KG1 (cell line): ENCODE measurements at regions not wholly inside any gene's neighbourhood (a gene's known extent, or its start where the extent isn't known, plus 50 kb on each side); places are given as distances from the start of the nearest gene placed in this dataset.
"Not testable (repeated sequence)": the region's sequence is repeated elsewhere in the genome, so short reads cannot be mapped to it uniquely, and the experiment has no call there.

Experiments
- DNase-seq: peaks from one replicate; lab custom pipeline; 2025; lab: John Stamatoyannopoulos, UW

DNA sequence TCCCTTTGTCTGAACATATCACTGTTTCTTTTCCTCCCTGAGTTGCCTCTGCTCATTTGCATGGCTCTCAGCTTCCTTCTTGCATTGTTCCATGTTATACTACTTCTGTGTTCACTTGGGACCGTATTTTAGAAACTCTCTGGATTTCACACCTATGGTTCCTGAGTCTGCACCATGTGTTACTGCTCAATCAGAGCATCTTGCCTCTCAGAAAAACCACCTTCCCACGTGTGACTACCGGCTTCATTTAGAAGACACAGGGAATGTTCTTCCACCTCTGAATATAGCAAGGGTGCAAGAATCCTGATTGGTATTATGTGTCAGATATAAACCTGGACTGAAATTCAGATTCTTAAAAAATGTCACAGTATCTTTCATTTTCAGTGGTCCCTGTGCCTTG, 731.2 kb downstream of the TDRD15 start:
- no peak for DNase-seq

DNA sequence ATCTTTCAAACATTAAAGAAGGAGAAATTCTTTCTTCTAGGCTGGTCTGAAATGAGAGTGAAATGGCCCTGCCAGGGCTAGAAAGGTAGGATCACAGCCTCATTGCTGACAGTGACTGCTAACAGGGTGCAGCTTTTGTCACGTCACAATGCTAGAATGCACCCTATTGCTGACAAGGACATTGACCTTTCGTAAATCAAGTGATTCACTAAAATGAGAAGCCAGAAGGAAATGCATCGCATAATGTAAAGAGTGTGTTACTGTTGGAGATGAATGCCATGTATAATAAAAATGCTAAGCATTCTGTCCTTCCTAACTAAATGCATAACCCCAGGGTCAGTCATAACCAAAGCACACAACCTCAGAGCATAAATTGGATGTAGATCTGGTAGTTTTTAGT, 732.9 kb downstream of the TDRD15 start:
- DNase-seq: no peak

DNA sequence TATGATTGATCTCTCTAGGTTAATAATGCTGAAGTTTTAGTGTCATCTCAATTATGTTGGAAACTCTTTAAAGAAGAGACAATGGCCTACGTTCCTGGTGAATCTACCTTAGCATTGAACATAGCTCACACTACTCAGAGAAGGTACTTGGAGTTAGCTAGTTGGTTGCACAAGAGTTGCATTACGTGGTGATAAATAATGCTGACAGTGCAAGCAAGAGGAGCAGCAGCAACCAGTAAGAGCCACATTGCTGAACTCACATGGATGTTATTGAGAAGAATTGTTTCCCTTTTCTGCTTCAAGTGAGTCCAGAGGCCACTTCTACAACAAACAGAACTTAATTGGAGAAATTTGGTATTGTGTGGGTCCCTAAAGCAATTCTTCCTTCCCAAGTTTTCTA, 737.1 kb downstream of the TDRD15 start:
- no peak for DNase-seq

DNA sequence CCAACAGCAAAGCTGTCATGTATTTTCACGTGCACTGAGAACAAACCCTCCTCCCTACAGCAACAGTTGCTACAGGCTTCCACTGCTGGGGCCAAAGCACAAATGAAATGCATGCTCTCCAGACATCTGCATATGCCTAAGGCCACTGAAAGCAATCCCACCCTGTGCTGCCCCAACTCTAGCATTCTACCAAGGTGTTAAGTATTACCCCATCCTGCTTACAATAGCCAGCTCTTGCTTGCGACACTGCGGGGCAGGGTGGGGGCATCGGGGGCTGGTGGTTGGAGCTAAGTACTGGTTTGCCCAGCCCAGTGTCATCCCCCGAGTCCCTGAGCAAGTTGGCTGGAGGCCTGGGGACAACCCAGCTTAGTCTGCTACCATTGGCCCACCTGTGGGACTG, 742.5 kb downstream of the TDRD15 start:
- DNase-seq: no peak

DNA sequence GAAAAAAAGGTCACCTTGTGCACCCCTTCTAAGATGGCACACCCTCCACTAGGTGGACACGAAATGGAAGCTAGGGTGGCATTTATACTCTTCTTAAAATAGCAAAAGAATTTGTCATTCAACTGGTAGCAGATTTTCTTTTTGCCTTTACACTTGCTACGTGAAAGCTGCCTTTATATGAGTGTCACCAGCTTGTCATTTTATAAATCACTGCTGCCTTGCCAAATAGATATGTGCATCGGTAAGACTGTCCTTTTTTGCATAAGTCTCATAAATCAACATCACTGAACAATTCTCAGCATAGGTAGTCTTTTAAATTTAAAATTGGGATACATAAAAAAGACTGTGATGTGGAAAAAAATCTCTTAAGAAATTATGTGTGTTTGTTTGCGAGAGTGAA, 764.1 kb downstream of the TDRD15 start:
- DNase-seq: no peak

DNA sequence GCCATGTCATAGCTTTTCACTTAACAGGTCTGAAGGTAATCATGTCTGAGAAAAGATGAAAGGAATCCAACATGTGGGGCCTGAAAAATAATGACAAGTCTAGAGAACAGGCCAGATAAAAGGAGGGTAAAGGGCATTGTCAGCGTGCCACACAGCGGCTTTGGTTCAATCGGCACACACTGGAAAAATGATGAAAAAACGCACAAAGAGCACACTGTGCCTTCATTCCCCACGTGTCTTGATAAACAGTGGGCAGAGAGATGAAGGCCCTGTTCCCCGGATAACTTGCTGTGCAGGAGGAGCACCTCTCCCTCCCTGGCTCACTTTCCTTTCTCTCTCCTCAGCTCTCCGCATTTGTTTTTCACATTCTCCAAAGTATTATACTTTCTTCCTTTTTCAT, 766.3 kb downstream of the TDRD15 start:
- DNase-seq: no peak

DNA sequence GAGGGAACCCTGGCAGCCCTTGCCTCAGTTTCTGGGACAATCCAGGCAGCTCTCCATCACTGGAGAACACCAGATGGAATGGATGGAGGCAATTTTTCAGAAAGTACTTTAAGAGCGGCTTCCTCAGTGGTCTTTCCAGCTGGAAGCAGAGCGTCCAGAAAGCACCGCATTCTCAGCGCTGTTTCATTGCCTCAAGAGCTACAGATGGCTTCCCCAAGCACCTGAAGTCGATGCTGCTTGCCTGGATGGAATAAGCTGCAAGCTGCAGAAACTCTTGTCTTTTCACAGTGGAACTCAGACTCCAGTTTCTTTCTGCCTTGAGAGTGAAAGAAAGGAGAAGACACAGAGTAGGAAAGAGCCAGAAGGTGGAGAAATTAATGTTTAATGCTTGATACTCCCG, 766.9 kb downstream of the TDRD15 start:
- no peak for DNase-seq

DNA sequence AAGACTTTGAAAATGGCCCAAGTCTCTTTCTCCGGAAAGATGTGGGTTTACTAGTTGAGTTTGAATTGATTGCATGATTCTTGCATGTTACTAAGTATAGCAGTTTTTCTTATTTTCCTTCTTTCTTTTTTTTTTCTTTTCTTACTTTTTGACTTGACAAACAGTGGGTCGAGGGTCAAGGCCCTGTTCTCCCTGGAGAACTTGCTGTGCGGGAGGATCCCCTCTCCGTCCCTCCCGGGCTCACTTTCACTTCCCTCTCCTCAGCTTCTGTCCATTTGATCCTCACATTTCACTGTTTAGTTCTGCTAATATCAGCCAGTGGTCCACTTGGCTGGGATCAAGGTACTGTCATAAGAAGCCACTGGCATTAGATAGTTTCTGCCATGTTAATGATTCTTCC, 767.4 kb downstream of the TDRD15 start:
- no peak for DNase-seq

DNA sequence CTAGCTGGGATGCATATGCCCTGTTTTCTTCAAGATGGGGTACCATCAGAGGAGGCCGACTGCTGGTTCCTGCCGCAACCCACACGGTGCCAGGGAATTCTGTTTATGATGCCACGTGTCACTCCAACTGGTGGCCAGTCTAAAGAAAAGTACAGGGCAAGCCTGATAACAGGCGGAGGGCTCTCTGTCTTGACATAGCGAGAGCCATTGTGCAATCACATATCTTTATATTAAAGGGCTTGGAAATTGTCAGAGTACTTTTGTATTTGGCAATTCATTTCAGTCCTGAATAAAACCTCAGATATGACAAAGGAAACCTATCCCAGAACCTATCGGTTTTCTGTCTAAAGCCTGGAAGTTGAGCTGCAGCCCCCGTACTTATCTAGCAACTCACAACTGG, 768.4 kb downstream of the TDRD15 start:
- DNase-seq: no peak

DNA sequence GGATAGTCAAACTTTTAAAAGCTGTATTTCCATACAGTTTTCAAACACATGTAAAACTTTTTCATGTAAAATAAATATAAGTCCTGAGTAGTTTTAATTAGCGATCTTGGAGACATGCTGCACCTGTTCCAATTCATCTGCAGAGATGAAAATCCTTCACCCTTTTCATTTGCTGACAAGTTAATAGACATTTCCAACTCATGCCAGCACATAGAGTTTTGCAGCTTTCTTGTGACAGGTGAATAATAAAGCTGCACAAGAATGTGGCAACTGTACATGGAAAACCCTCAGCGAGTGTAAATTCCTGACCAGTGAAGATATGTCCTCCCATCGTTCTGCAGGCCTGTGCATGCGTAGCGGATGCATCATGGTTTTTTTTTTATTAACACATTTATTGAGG, 771.4 kb downstream of the TDRD15 start:
- DNase-seq: no peak

DNA sequence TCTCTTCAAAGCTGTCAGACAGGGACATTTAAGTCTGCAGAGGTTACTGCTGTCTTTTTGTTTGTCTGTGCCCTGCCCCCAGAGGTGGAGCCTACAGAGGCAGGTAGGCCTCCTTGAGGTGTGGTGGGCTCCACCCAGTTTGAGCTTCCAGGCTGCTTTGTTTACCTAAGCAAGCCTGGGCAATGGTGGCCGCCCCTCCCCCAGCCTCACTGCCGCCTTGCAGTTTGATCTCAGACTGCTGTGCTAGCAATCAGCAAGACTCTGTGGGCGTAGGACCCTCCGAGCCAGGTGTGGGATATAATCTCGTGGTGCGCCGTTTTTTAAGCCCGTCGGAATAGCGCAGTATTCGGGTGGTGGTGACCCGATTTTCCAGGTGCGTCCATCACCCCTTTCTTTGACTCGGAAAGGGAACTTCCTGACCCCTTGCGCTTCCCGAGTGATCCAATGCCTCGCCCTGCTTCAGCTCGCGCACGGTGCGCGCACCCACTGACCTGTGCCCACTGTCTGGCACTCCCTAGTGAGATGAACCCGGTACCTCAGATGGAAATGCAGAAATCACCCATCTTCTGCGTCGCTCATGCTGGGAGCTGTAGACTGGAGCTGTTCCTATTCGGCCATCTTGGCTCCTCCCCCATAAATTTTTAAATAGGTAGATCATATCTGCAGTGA, 785.1 kb downstream of the TDRD15 start:
- DNase-seq: not testable (repeated sequence)

DNA sequence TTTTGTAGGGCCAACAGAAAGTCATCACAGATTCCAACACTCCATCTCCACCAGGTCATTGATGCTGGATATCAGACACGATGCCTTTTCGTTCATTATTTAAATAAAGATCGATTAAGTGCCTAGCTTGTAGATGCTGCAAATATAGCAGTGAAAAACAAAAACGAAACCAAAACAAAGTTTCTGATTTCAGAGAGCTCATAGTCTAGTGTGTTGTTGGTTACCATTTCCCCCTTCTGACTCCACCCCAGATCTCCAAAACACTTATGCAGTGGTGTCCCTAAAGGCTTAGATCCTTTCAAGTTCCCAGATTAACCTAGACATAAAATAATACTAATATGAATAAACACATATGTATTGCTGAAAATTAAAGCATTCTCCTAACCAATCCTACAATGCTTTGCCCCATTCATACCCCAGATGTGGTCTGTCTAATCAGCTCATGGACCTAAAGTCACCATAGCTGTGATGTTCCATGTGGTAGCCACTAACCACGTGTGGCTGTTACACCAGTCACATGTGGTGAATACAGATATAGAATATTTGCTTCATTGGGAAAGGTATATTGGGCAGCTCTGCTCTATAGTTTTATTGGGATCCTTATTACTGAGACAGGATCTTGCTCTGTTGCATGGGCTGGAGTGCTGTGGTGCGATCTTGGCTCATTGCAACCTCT, 787.2 kb downstream of the TDRD15 start:
- no peak for DNase-seq

DNA sequence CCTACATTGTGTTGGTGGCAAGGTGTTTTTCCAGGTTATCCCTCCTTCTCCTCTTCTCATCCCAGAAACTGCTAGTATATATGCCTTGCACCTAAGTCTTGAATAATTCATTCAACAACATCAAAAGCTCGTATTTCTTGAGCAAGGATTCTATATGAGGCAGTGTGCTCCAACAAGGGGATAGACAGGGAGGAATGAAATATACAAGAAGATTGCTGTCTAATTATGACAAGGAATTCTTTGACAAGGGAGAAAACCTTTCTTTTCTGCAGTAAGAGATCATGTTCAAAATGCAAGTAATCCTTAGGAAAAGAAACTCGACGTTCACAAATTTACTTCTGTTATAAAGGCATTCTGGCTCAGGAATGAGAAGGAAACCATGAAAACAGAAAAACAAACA, 788.6 kb downstream of the TDRD15 start:
- no peak for DNase-seq

DNA sequence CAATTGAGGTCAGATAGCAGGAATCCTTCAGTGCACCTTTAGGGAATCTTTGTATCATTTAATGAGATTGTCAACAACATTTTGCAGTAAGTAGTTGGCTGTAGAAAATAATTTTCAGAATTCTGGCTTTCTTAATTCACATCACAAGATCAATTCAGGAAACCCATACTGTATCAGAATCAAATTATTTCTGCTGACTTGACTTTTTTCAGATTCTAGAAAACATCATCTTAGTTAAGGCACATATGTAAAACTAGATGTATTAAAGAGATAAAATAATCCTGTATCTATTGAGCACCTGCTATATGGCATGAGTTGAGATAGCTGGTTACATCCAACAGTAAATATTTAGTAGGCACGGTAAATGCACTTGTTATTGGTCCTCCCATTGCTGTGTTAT, 791.4 kb downstream of the TDRD15 start:
- DNase-seq: no peak

DNA sequence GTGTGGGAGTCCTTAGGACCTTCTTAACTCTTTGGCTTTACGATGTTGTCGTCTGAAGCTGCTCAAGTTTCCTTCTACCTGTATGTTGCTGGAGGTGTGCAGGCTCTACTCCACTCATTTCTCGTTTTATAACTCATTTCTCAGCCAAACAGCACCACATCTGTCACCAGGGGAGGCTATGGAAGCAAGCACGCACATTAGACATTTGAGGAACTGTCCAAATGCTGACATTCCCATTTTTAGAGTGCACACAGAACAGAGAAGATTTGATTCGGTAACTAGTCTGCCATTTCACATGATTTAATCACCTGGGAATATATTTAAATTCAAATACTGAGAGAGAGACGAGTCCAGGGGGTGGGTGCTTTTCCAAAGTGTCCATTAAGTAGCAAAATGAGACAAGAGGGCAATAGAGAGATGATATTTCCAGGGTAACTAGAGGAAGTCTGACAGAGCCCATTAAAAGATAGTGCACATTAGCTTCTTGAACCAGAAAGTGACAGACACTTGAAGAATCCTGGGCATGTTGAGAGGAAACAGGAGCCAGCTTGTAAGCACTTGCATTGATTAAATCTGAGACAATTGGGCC, 793.3 kb downstream of the TDRD15 start:
- no peak for DNase-seq

DNA sequence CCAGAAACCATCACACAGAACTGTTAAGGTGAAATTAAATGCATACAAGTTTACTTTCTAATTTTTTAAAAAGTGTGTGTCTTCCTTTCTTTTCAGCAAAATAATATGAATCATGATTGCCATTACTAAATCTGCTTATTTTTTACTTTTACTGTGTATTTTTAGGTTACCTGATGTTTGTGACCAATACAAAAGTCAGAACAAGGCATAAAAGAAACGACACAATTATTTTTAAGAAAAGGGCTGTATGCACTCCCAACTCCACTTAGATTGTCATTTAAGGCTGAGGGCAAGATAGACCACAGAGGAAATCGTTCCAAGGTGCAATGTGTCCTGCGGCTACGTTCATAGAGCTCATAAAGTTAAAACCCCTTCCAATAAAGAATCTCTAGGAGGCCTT, 797.0 kb downstream of the TDRD15 start:
- no peak for DNase-seq

DNA sequence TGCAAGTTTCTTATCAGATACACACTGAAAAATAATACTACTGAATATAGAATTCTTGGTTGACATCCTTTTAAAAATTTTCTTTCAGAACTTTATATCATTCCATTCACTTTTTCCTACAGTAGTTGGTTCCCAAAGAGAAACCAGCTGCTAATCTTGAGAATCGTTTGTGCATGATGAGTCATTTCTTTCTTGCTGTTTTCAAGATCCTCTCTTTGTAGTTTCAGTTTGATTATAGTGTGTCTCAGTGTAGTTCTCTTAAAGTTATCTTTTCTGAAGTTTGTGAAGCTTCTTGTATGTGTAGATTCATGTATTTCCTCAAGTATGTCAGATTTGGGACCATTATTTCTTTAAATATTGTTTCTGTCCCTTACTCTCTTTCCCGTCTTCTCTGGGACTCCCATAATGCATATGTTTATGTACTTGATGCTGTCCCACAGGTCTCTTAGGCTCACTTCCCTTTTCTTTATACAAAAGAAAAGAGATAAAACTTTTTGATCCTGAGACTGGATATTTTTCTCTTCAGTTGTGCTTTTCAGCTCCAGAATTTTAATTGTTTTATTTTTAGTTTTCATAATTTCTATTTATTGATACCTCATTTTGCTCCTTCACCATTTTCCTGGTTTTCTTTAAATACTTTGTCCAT, 801.0 kb downstream of the TDRD15 start:
- DNase-seq: no peak

DNA sequence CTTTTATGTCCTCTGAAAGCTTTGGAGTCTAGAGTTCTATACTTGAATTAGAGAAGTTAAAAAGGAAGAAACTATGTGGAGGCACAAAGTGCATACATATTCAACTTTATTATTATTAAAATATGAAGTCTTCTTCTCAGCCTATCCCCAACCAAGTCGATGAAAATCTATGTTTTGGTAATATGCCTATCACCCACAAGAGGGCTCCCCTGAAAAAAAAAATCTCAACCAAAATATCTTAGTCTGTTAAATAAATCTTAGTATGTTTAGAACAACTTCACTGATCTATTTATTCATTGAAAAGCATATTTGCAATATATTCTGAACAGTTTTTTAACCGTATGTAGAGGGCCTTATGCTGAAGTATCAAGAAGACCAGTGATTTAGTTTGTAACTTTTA, 804.5 kb downstream of the TDRD15 start:
- DNase-seq: no peak

DNA sequence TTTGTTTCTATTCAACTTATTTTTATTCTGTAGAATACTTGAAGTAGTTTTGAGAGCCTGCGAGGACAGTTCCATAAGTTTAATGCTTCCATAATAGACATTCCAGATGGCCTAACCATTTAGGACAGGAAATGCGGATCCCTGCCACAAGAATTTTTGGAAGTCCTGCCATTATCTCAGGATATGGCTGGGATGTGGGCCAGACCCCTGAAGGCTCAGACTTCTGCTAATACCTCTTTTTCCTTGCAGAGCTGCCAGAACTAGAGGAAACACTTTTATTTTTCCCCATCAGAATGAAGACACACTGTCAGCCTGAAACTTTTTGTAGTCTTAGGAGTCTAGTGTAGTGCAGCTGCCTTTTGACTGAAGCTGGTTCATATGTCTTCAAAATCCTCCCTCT, 806.5 kb downstream of the TDRD15 start:
- no peak for DNase-seq

DNA sequence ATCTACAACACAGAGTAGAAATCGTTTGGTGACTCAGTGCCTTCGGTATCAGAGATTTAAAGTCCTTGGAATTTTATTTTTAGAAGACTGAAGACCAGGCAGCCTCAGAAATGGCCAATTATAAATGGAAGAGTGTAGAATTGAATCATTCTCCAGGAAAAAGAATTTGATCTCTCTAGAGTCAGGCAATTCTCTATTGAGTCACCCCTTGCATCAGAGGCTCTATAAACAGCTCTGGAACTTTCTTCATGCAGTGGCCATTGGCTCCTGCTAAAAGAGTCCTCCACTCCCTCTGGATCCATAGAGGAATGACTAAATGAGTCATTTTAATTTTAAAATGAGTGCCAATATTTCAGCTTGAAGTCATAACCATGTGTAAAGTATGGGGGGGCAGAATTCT, 816.2 kb downstream of the TDRD15 start:
- DNase-seq: no peak

DNA sequence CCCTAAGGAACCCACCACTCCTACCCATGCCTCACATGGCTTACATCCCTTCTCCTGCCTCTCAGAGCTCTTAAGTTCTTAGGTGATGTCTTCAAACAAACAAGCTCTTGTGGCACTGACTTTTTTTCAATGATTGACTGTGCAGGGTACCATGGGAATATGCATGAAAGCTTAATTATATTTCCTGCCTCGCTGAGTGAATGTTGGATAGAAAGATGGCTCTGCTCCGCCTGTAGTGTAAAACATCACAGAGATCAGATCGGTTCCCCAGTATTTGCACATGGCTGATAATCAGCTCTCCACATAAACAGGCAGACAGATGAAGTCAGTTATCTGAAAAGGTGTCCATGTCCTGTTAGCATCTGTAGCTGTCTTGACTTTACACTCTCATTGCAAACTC, 820.8 kb downstream of the TDRD15 start:
- no peak for DNase-seq

DNA sequence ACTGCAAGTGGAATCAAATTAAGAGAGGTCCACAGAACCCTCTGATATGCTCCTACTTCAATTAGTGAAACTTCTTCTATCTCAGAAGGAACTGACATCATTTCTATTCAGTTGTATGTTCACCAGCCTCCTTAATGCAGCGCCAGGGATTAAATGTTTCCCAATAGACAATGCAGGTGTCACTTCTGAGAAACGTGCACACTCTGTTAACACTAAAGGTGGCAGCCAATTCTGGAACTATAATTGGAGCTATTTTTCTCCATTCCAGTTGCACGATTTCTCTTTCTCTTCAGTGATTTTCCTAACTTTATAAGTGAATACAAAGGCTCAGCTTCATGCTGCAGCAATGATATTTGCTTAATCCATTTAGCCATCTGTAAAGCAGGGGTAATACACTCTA, 821.9 kb downstream of the TDRD15 start:
- no peak for DNase-seq

DNA sequence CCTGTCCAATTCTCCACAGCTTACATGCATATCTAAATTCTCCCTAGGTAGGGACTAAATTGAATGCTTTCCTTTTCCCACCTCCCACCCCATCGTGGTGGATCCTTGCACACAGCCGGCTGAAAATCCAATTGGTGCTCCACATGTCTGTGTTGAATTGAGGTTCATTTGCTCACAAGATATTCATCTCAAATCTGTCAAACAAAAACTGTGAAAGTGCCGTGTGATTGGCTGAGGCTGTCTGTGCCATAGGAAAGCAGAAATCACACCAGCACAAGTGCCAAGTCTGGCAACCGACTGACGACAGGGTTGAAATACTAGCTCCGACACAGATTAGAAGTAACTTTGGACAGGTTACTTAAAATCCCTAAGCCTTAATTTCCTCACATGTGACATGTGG, 823.3 kb downstream of the TDRD15 start:
- DNase-seq: no peak
